ENCODE measurements at regions not wholly inside any gene's neighbourhood (a gene's known extent, or its start where the extent isn't known, plus 50 kb on each side); places are given as distances from the start of the nearest gene placed in this dataset.

DNA sequence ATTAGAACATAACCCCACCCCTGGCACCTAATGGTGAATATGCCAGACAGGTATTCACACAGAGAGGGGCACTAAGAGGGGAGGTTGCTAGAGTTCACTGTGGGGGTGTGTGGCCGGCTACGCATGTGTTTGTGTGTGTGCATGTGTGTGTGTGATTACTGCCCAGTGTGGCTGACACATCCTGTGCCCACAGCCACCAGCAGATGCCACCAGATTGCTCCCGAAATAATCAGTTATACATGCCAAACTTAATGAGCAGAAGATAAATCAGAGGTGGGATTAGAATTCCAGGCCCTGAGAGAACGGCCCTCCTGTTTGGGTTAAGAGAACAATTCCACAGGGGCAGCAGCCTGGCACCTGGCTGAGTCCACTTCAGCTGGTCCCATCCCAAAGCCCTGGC is 91.8 kb upstream of the TBCA start:
- no peak for TF ChIP-seq EZH2 (IDR thresholded peaks at IDR 0.05; ENCODE audit: low read length, unreplicated experiment)
- TF ChIP-seq, protein P1, sequence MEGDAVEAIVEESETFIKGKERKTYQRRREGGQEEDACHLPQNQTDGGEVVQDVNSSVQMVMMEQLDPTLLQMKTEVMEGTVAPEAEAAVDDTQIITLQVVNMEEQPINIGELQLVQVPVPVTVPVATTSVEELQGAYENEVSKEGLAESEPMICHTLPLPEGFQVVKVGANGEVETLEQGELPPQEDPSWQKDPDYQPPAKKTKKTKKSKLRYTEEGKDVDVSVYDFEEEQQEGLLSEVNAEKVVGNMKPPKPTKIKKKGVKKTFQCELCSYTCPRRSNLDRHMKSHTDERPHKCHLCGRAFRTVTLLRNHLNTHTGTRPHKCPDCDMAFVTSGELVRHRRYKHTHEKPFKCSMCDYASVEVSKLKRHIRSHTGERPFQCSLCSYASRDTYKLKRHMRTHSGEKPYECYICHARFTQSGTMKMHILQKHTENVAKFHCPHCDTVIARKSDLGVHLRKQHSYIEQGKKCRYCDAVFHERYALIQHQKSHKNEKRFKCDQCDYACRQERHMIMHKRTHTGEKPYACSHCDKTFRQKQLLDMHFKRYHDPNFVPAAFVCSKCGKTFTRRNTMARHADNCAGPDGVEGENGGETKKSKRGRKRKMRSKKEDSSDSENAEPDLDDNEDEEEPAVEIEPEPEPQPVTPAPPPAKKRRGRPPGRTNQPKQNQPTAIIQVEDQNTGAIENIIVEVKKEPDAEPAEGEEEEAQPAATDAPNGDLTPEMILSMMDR (conservative IDR thresholded peaks at IDR 0.05; ENCODE audit: low read depth, low read length), result no peak
- no peak for TF ChIP-seq EZH2phosphoT487 (IDR thresholded peaks at IDR 0.05; ENCODE audit: borderline replicate concordance, low read length)
- ChIA-PET CTCF (interaction anchor here (1.1 kb wide), 1 partner anchor 52 kb away, joined by 3 read pairs; no protein-coding TSS in a partner anchor), POLR2A (ENCODE audit: unreplicated experiment) (no interaction called here)
- no peak overlapping the region for H2AFZ ChIP-seq (ENCODE audit: low read length)
- H3K27me3 ChIP-seq (ENCODE audit: low read length), result no peaks in the 10 kb centered on the region
- intact Hi-C loops (cut with micrococcal nuclease), result loop anchor here (1.0 to 10.0 kb wide), 5 partner anchors 78 to 397 kb away; no protein-coding TSS in a partner anchor
- H3K4me3 ChIP-seq (ENCODE audit: low read length), result no peak overlapping the region
- H3K79me2 ChIP-seq (ENCODE audit: low read length), result no peaks in the 10 kb centered on the region
- H3K4me2 ChIP-seq (ENCODE audit: low read length), result no peak overlapping the region
- no TSS peak for BruUV-seq (replicated peaks)
- H3F3A ChIP-seq (ENCODE audit: low read length, unreplicated experiment), result no peaks in the 10 kb centered on the region
- no peaks in the 10 kb centered on the region for H3K9me3 ChIP-seq (ENCODE audit: low read length)
- no peak overlapping the region for H3K9ac ChIP-seq (ENCODE audit: low read length)
- H3K27ac ChIP-seq (ENCODE audit: low read length), result no peak overlapping the region
- ATAC-seq, result peak; percentile 38; the same call in 1 of the 2 replicates
- no peaks in the 10 kb centered on the region for H3K36me3 ChIP-seq (ENCODE audit: low read depth, low read length)
- no peaks in the 10 kb centered on the region for H4K20me1 ChIP-seq (ENCODE audit: low read length)
- no peak for DNase-seq
- no peaks in the 10 kb centered on the region for H3K4me1 ChIP-seq (ENCODE audit: insufficient read depth, low read length)
- no peaks in the 10 kb centered on the region for H3K9me2 ChIP-seq (replicated peaks; ENCODE audit: low read length)

DNA sequence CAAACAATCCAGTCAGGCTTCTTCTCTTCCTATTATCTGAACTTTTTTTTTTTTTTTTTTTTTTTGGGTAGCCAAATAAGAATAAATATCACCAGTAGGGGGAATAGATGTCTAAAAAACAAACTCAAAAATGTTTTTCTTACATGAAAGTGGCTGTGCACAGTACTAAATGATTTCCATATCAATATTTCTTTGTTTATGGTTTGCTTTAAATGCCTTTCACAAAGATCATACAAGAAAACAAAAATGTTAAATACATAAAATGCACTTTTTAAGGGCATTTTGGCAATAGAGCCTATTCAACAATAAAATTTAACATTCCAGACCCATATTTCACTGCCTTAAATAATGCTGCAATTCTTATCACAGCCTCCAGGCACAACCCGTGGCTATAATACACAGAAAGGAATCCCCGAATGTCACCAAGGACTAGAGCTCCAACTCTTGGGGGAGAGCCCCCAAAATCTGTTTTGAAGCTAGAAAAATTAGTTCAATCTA is 91.1 kb upstream of the TBCA start:
- Histone ChIP-seq H3F3A (ENCODE audit: low read length, unreplicated experiment) (no peaks in the 10 kb centered on the region), H3K9me3 (ENCODE audit: low read length) (no peaks in the 10 kb centered on the region), H3K79me2 (ENCODE audit: low read length) (no peaks in the 10 kb centered on the region), H3K4me1 (ENCODE audit: insufficient read depth, low read length) (no peaks in the 10 kb centered on the region), H3K4me3 (ENCODE audit: low read length) (no peak overlapping the region), H3K27ac (ENCODE audit: low read length) (no peak overlapping the region), H3K36me3 (ENCODE audit: low read depth, low read length) (no peaks in the 10 kb centered on the region), H3K27me3 (ENCODE audit: low read length) (no peaks in the 10 kb centered on the region), H2AFZ (ENCODE audit: low read length) (no peak overlapping the region), H3K4me2 (ENCODE audit: low read length) (no peak overlapping the region), H3K9me2 (replicated peaks; ENCODE audit: low read length) (no peaks in the 10 kb centered on the region), H3K9ac (ENCODE audit: low read length) (no peak overlapping the region), H4K20me1 (ENCODE audit: low read length) (no peaks in the 10 kb centered on the region)
- BruUV-seq (replicated peaks), result no TSS peak
- TF ChIP-seq, protein P1 (conservative IDR thresholded peaks at IDR 0.05; ENCODE audit: low read depth, low read length), result peak; percentile 49; the same call in 1 of the 2 replicates
- TF ChIP-seq EZH2phosphoT487 (IDR thresholded peaks at IDR 0.05; ENCODE audit: borderline replicate concordance, low read length) (no peak), EZH2 (IDR thresholded peaks at IDR 0.05; ENCODE audit: low read length, unreplicated experiment) (no peak)
- intact Hi-C loops (cut with micrococcal nuclease), result loop anchor here (1.0 to 10.0 kb wide), 4 partner anchors 79 to 398 kb away; no protein-coding TSS in a partner anchor
- ChIA-PET POLR2A (ENCODE audit: unreplicated experiment) (no interaction called here), CTCF (interaction anchor here (1.1 kb wide), 1 partner anchor 53 kb away, joined by 3 read pairs; no protein-coding TSS in a partner anchor)
- DNase-seq (peak; percentile 25), ATAC-seq (peak; percentile 70)

DNA sequence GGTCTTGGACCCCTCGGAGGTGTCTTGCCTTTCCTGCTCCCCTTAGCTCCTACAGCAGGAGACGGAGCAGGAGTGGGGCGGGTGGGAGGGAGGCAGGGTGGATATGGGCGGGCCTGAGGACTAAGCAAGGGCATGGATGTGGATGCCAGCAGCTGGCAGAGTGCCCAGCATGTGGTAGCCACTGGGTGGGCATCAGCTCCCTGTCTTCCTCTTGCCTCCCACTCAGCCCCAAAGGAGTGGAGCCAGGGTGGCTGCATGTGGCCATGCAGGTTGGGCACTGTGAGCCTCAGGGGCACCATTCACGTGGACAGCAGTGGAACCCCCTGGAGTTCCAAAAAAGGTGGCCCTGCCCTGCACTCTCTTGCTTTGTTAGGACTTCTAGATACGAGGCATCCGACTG is 90.1 kb upstream of the TBCA start:
- H3K27me3 ChIP-seq (ENCODE audit: low read length), result no peaks in the 10 kb centered on the region
- intact Hi-C loops (cut with micrococcal nuclease), result loop anchor here (10.0 kb wide), 1 partner anchor 399 kb away; no protein-coding TSS in a partner anchor
- POLR2A ChIA-PET (ENCODE audit: unreplicated experiment), result no interaction called here

More for the DNA sequence above, 90.1 kb upstream of the TBCA start:
- H3K79me2 ChIP-seq (ENCODE audit: low read length), result no peaks in the 10 kb centered on the region
- H3K4me1 ChIP-seq (ENCODE audit: insufficient read depth, low read length), result no peaks in the 10 kb centered on the region
- DNase-seq (no peak), ATAC-seq (no peak)
- no peaks in the 10 kb centered on the region for H3F3A ChIP-seq (ENCODE audit: low read length, unreplicated experiment)
- H2AFZ ChIP-seq (ENCODE audit: low read length), result no peak overlapping the region
- H3K4me3 ChIP-seq (ENCODE audit: low read length), result no peak overlapping the region
- no peaks in the 10 kb centered on the region for H3K9me2 ChIP-seq (replicated peaks; ENCODE audit: low read length)
- H3K9me3 ChIP-seq (ENCODE audit: low read length), result no peaks in the 10 kb centered on the region
- TF ChIP-seq, protein P1 (conservative IDR thresholded peaks at IDR 0.05; ENCODE audit: low read depth, low read length), result no peak
- TF ChIP-seq EZH2 (IDR thresholded peaks at IDR 0.05; ENCODE audit: low read length, unreplicated experiment) (no peak), EZH2phosphoT487 (IDR thresholded peaks at IDR 0.05; ENCODE audit: borderline replicate concordance, low read length) (no peak)
- no peaks in the 10 kb centered on the region for H4K20me1 ChIP-seq (ENCODE audit: low read length)
- BruUV-seq (replicated peaks), result no TSS peak
- H3K27ac ChIP-seq (ENCODE audit: low read length), result no peak overlapping the region
- no peaks in the 10 kb centered on the region for H3K36me3 ChIP-seq (ENCODE audit: low read depth, low read length)
- CTCF ChIA-PET, result no interaction called here
- no peak overlapping the region for H3K4me2 ChIP-seq (ENCODE audit: low read length)
- H3K9ac ChIP-seq (ENCODE audit: low read length), result no peak overlapping the region
